ENCODE measurements at regions not wholly inside any gene's neighbourhood (a gene's known extent, or its start where the extent isn't known, plus 50 kb on each side); places are given as distances from the start of the nearest gene placed in this dataset.

GRCh38 chr12:60529261-60529660 lies 933.4 kb downstream of the SLC16A7 start:
- TF ChIP-seq EP300 (IDR thresholded peaks at IDR 0.05) (no peak), POLR2AphosphoS5 (IDR thresholded peaks at IDR 0.05) (no peak), POLR2A (IDR thresholded peaks at IDR 0.05) (no peak)
- TF ChIP-seq, protein P1, sequence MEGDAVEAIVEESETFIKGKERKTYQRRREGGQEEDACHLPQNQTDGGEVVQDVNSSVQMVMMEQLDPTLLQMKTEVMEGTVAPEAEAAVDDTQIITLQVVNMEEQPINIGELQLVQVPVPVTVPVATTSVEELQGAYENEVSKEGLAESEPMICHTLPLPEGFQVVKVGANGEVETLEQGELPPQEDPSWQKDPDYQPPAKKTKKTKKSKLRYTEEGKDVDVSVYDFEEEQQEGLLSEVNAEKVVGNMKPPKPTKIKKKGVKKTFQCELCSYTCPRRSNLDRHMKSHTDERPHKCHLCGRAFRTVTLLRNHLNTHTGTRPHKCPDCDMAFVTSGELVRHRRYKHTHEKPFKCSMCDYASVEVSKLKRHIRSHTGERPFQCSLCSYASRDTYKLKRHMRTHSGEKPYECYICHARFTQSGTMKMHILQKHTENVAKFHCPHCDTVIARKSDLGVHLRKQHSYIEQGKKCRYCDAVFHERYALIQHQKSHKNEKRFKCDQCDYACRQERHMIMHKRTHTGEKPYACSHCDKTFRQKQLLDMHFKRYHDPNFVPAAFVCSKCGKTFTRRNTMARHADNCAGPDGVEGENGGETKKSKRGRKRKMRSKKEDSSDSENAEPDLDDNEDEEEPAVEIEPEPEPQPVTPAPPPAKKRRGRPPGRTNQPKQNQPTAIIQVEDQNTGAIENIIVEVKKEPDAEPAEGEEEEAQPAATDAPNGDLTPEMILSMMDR (IDR thresholded peaks at IDR 0.05), result no peak
- DNase-seq, result no peak
- WGBS, 2 donors, result 84 to 91% methylated on average over 1 of the region's 1 CpG
- H3K4me1 ChIP-seq, result no peaks in the 10 kb centered on the region
- H3K4me3 ChIP-seq, result no peak overlapping the region
- no peaks in the 10 kb centered on the region for H3K36me3 ChIP-seq
- no peaks in the 10 kb centered on the region for H3K9me3 ChIP-seq
- intact Hi-C loops (cut with DNase I), result no loop called here
- no peaks in the 10 kb centered on the region for H3K27me3 ChIP-seq
- no peak overlapping the region for H3K27ac ChIP-seq

- intact Hi-C loops (cut with DNase I), result no loop called here
- 81 to 88% methylated on average over 1 of the region's 1 CpG for WGBS, 2 donors
- Histone ChIP-seq H3K4me3 (no peak overlapping the region), H3K36me3 (no peaks in the 10 kb centered on the region), H3K27me3 (no peaks in the 10 kb centered on the region), H3K27ac (no peak overlapping the region), H3K4me1 (no peaks in the 10 kb centered on the region), H3K9me3 (no peaks in the 10 kb centered on the region)
- DNase-seq, result no peak
- TF ChIP-seq POLR2A (IDR thresholded peaks at IDR 0.05) (no peak), EP300 (IDR thresholded peaks at IDR 0.05) (no peak), POLR2AphosphoS5 (IDR thresholded peaks at IDR 0.05) (no peak)
- TF ChIP-seq, protein P1 (IDR thresholded peaks at IDR 0.05), result no peak
These were observed 933.9 kb downstream of the SLC16A7 start for GRCh38 chr12:60529723-60530122.

DNA sequence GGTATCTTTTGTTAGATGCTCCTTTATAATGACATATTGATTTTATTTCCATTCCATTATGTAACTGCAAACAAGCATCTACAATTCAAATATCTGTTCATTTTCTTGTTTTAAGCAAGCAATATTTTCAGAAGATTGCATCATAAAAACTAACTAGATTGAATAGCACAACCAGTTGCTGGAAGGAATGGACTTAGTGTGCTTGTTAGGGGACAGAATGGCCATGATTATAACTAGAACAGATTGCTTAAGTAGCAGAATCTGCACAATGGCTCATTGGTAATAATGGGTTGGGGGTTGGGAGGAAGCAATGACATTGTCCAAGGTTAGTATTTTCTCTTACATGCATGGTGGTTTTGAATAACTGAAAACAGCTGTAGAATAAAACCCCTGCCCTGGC lies 939.5 kb downstream of the SLC16A7 start:
- DNase-seq, result no peak
- TF ChIP-seq, protein P1 (IDR thresholded peaks at IDR 0.05), result no peak
- no peak overlapping the region for H3K27ac ChIP-seq
- intact Hi-C loops (cut with DNase I), result no loop called here
- H3K4me3 ChIP-seq, result no peak overlapping the region
- H3K4me1 ChIP-seq, result no peaks in the 10 kb centered on the region
- no peaks in the 10 kb centered on the region for H3K36me3 ChIP-seq
- no peaks in the 10 kb centered on the region for H3K27me3 ChIP-seq
- H3K9me3 ChIP-seq, result no peaks in the 10 kb centered on the region

GRCh38 chr12:60539592-60539991 lies 943.8 kb downstream of the SLC16A7 start:
- TF ChIP-seq EP300 (IDR thresholded peaks at IDR 0.05), result no peak
- no peak for TF ChIP-seq POLR2AphosphoS5 (IDR thresholded peaks at IDR 0.05)
- 57 to 65% methylated on average over 5 of the region's 5 CpGs for WGBS, 2 donors

GRCh38 chr12:60568914-60569313 lies 973.1 kb downstream of the SLC16A7 start:
- intact Hi-C loops (cut with DNase I), result no loop called here
- TF ChIP-seq POLR2A (IDR thresholded peaks at IDR 0.05), result no peak
- no peak for TF ChIP-seq POLR2AphosphoS5 (IDR thresholded peaks at IDR 0.05)
- TF ChIP-seq EP300 (IDR thresholded peaks at IDR 0.05), result no peak
- TF ChIP-seq, protein P1 (IDR thresholded peaks at IDR 0.05), result no peak

More at GRCh38 chr12:60539592-60539991, 943.8 kb downstream of the SLC16A7 start:
- no peak for DNase-seq
- no peaks in the 10 kb centered on the region for H3K27me3 ChIP-seq
- H3K4me3 ChIP-seq, result no peak overlapping the region
- no peak overlapping the region for H3K27ac ChIP-seq
- intact Hi-C loops (cut with DNase I), result no loop called here
- H3K36me3 ChIP-seq, result no peaks in the 10 kb centered on the region
- no peaks in the 10 kb centered on the region for H3K4me1 ChIP-seq
- H3K9me3 ChIP-seq, result no peaks in the 10 kb centered on the region

More at GRCh38 chr12:60568914-60569313, 973.1 kb downstream of the SLC16A7 start:
- 55 to 66% methylated on average over 2 of the region's 2 CpGs for WGBS, 2 donors
- Histone ChIP-seq H3K27me3 (no peaks in the 10 kb centered on the region), H3K9me3 (peaks cover 0 to 3% (median 0%) of the 10 kb centered on the region in 4 donors), H3K27ac (no peak overlapping the region), H3K36me3 (no peaks in the 10 kb centered on the region), H3K4me1 (no peaks in the 10 kb centered on the region), H3K4me3 (no peak overlapping the region)
- DNase-seq, result no peak

Data from sigmoid colon (tissue), 6 donors.